VCaP (cell line): ENCODE measurements at regions not wholly inside any gene's neighbourhood (a gene's known extent, or its start where the extent isn't known, plus 50 kb on each side); places are given as distances from the start of the nearest gene placed in this dataset.
A peak's percentile ranks its signal among the peaks of the same experiment; 100 is the strongest.
"Not testable (repeated sequence)": the region's sequence is repeated elsewhere in the genome, so short reads cannot be mapped to it uniquely, and the experiment has no call there.

ENCODE experiments used
- H3K27ac ChIP-seq: fragments of 450-650 bp; 2 replicates; pipeline ENCODE4 v1.5.1; 2017
- TF ChIP-seq, protein P1 (sequence below): fragments of 450-650 bp; conservative IDR thresholded peaks from 2 replicates; pipeline ENCODE4 v1.5.1; 2017; ENCODE audit warnings: mild to moderate bottlenecking, moderate library complexity

DNA sequence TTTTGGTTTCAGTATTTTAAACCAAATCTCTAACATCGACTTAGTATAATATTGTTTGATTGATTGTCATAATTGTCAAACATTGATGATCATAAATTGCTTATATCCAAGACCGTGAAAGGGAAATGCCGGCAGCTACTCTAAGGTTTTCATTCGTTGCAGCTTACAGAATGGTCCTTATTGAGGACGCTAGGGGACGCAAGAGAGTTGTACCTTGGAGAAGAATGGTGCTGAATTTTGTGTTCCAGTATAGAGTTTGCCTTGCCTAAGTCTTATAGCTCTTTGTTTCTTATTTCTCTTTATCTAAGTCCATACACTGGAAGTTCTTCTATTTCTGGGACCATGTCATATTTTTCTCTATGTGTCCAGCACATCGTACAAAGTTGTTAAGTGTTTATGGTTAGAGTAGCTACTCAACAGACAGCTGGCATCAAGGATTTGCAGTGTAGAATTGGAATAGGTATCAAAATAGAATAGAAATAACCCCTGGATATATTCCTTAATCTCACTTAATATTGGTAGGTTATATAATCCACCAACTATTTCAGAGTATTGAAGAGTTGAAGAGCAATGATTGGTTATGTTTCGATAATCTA is 67.4 kb upstream of the GPR39 start:
- TF ChIP-seq, protein P1, sequence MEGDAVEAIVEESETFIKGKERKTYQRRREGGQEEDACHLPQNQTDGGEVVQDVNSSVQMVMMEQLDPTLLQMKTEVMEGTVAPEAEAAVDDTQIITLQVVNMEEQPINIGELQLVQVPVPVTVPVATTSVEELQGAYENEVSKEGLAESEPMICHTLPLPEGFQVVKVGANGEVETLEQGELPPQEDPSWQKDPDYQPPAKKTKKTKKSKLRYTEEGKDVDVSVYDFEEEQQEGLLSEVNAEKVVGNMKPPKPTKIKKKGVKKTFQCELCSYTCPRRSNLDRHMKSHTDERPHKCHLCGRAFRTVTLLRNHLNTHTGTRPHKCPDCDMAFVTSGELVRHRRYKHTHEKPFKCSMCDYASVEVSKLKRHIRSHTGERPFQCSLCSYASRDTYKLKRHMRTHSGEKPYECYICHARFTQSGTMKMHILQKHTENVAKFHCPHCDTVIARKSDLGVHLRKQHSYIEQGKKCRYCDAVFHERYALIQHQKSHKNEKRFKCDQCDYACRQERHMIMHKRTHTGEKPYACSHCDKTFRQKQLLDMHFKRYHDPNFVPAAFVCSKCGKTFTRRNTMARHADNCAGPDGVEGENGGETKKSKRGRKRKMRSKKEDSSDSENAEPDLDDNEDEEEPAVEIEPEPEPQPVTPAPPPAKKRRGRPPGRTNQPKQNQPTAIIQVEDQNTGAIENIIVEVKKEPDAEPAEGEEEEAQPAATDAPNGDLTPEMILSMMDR = peak; percentile 79
- H3K27ac ChIP-seq = not testable (repeated sequence)

DNA sequence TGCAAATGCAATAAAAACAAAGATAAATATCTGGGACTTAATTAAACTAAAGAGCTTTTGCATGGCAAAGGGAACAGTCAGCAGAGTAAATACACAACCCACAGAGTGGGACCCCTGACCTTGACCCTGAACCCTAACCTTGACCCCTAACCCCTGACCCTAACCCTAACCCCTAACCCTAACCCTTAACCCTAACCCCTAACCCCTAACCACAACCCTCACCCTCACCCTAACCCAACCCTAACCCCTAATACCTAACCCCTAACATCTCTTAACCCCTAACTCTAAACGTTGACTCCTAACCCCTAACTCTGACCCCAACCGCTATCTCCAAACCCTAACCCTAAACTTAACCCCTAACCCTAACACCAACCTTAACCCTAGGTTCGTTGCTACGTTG is 64.9 kb upstream of the GPR39 start:
- H3K27ac ChIP-seq = not testable (repeated sequence)

DNA sequence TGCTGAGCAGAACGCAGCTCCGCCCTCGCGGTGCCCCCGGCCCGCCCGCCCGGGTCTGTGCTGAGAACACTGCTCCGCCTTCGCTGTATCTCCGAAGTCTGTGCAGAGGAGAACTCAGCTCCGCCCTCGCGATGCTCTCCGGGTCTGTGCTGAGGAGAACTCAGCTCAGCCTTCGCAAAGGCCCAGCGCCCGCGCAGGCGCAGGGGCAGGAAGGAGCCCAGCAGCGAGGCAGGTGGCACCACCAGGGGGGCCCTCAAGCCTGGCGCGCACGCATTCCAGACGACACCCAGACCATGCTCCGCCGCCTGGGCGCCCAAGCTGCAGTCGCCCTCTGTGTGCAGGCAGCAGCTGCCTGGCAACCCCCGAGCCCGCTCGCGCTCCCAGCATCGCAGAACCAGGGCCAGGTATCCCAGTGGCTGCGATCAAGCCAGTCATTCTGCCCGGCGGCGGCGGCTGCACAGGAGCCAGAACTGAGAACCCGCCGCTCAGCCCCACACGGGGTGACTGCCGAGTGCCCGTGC is 64.1 kb upstream of the GPR39 start:
- peak overlapping the region; percentile 43 for H3K27ac ChIP-seq

DNA sequence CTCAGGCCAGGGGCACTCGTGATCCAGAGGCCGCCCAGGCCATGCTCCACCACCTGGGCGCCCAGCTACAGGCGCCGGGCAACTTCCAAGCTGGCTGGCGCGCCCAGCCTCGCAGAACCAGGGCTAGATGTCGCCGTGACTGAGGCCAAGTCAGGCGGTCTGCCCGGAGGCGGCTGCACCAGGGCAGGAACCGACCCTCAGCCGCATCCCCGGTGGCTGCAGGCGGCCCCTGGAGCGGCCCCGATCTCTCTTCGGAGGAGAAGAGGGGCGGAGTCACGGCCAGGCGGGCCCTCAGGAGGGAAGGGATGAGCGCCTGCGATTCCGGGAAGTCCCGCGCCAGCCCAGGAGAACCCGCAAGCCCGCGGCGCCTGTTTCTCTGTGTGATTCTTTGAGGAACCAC is 63.2 kb upstream of the GPR39 start:
- H3K27ac ChIP-seq = peak overlapping the region; percentile 43

DNA sequence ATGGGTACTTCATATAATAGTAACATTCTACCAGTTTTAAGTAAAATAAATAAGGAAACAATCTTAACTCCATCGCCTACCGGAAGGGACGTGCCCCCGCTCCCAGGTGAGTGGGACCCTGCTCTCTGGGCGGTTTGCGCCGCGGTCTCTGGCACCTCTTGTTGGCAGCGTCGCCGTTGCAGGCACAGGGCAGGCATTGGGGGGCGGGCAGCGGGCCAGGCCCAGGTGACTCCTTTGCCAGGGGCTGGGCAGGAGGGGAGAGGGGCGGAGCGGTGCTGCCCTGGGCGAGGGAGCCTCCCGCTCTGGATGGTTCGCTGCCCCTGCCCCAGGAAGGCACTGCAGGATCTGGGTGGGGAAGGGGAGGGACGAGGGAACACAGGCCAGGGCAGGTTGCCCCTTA is 55.6 kb upstream of the GPR39 start:
- H3K27ac ChIP-seq = not testable (repeated sequence)

DNA sequence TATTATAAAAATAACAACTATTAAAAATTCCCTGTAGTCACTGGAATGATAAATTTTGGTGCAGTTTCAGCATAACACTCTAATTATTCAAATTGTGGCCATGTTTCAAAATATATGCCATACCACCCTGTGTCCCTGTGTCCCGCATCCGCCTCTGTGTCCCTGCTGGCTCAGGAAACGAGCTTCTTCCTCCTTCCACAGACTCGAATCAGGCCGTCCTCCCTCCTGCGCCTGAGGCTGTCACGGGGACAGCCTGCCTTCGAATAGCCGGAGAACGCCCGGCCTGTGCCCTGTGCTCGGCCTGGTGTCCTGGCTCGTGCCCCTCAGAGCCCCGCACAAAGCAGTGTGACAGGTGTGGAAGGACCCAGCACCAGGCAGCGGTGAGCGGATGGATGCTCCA is 55.1 kb upstream of the GPR39 start:
- H3K27ac ChIP-seq = not testable (repeated sequence)

DNA sequence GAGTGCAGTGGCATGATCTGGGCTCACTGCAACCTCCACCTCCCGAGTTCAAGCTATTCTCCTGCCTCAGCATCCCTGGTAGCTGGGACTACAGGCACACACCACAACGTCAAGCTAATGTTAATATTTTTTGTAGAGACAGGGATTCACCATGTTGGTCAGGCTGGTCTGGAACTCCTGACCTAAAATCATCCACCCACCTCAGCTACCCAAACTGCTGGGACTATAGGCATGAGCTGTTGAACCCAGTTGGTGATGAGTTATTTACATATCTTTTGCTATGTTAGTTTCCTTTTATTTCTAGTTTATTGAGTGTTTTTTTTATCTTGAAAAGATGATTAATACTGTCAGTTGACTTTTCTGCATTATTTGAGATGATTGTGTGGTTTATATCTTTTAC is 53.3 kb upstream of the GPR39 start:
- not testable (repeated sequence) for H3K27ac ChIP-seq

DNA sequence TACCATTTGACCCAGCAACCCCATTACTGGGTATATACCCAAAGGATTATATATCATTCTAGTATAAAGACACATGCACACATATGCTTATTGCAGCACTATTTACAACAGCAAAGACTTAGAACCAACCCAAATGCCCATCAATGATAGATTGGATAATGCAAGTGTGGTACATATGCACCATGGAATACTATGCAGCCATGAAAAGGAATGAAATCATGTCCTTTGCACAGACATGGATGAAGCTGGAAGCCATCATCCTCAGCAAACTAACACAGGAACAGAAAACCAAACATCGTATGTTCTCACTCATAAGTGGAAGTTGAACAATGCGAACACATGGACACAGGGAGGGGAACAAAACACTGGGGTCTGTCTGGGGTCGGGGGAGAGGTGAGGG is 50.6 kb upstream of the GPR39 start:
- H3K27ac ChIP-seq = not testable (repeated sequence)

DNA sequence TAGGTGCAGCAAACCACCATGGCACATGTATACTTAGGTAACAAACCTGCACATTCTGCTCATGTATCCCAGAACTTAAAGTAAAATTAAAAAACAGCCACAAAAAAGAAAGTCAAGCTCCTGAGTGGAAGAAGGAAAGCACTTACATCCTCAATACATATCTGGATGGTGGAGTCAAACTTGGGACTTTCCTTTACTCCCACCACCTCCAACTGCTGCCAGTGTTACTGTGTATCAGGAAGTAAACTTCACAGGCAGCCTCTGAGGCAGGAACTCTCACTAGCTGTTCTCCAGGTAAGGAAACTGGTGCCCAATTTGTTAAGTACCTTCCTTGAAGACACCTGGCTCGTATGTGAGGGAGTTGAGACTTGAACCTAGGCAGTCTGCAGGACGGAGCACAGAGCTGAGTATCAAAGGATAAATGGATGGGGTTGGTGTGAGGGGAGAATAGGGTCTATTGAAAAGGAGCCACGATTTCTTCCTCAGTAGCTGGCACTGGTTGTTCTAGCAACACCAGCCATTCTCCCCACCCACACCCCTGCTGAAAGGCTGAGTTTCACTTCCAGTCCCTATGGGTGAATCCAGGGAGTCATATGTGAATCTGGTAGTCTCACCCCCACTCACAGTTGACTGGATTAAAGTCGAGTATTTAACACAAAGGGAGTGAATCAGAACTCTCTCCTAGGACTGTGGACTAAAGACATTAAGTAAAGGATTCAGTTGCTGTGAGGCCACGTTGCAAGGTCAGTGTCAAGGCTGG is 50.0 kb upstream of the GPR39 start:
- TF ChIP-seq, protein P1 = no peak
- H3K27ac ChIP-seq = no peak overlapping the region
